H1 (cell line): ENCODE measurements at regions not wholly inside any gene's neighbourhood (a gene's known extent, or its start where the extent isn't known, plus 50 kb on each side); places are given as distances from the start of the nearest gene placed in this dataset.

Experiments used
- BACH1 ChIP-seq: IDR thresholded peaks from 2 replicates; pipeline ENCODE4 v1.6.1; 2012; ENCODE audit warnings: low read length, improper control_type of control experiment
- CBX5 ChIP-seq: fragments of 300-800, 300-1000 bp; sonication (generic); IDR thresholded peaks from 2 replicates; pipeline ENCODE4 v1.7.1; 2016; ENCODE audit warnings: antibody characterized with exemption, low read length, low read depth
- RBBP5 ChIP-seq: IDR thresholded peaks from 2 replicates; pipeline ENCODE4 v1.7.1; 2012; ENCODE audit warnings: low read depth, mild to moderate bottlenecking, inconsistent platforms, low read length, moderate library complexity, borderline replicate concordance
- RNF2 ChIP-seq: fragments of 200-900, 300-1000 bp; sonication (generic); IDR thresholded peaks from 2 replicates; pipeline ENCODE4 v1.7.1; 2016; ENCODE audit warnings: borderline replicate concordance, low read depth, mild to moderate bottlenecking, antibody characterized with exemption, low read length; ENCODE audit not compliant: poor library complexity, severe bottlenecking; ENCODE audit errors: missing control alignments
- SAP30 ChIP-seq: fragments of 300-600 bp; sonication (generic); IDR thresholded peaks from 2 replicates; pipeline ENCODE4 v1.7.1; 2012; ENCODE audit warnings: low read length, moderate library complexity, mild to moderate bottlenecking, inconsistent platforms; ENCODE audit not compliant: insufficient read depth, insufficient replicate concordance

DNA sequence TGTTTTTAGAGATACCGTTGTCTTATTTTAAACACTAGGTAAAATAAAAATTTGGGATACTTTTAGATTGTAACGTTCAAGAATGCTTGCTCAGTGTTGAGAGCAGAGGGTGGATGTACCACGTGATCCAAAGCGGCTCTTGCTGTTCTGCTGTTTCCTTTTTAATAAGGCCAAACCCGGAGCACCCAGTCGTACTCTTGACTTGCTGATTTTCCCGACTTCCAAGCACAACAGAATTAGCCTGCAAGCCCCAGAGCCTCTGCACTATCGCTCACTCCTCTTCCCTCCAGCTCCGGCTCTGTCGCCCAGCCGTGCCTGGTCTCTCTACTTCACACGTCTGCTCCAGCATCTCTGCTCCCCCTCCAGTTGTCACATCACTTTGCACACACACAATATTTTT, 77.3 kb downstream of the EMP1 start (continued):
- TF ChIP-seq BACH1 = no peak
- TF ChIP-seq RNF2 = no peak
- no peak for TF ChIP-seq RBBP5
- no peak for TF ChIP-seq SAP30
- TF ChIP-seq CBX5 = no peak
